Neural progenitor cell (in vitro differentiated cells): ENCODE measurements at regions not wholly inside any gene's neighbourhood (a gene's known extent, or its start where the extent isn't known, plus 50 kb on each side); places are given as distances from the start of the nearest gene placed in this dataset.

Source experiments
- DNase-seq: peaks from one replicate; pipeline ENCODE4 v3.0.0-alpha.2; 2016; ENCODE audit warnings: low spot score
- H2AFZ ChIP-seq: fragments of 200-600 bp; sonication (generic); replicated peaks from 2 replicates; pipeline ENCODE4 v1.6.1; 2016; ENCODE audit warnings: antibody characterized with exemption
- H3F3A ChIP-seq: fragments of 200-600 bp; sonication (generic); 2 replicates; pipeline ENCODE4 v1.6.1; 2016; ENCODE audit warnings: antibody characterized with exemption, low read depth
- H3K27ac ChIP-seq: fragments of 200-600 bp; sonication (generic); 2 replicates; pipeline ENCODE4 v1.5.1; 2016; ENCODE audit warnings: mild to moderate bottlenecking
- H3K27me3 ChIP-seq: fragments of 200-600 bp; sonication (generic); 2 replicates; pipeline ENCODE4 v1.6.1; 2016; ENCODE audit warnings: mild to moderate bottlenecking, moderate library complexity
- H3K36me3 ChIP-seq: fragments of 200-600 bp; sonication (generic); 2 replicates; pipeline ENCODE4 v1.5.1; 2016
- H3K4me1 ChIP-seq: fragments of 200-600 bp; sonication (generic); 2 replicates; pipeline ENCODE4 v1.6.1; 2016; ENCODE audit warnings: mixed run types
- H3K4me2 ChIP-seq: fragments of 200-600 bp; sonication (generic); 2 replicates; pipeline ENCODE4 v1.6.1; 2016
- H3K4me3 ChIP-seq: fragments of 200-600 bp; sonication (generic); 2 replicates; pipeline ENCODE4 v1.5.1; 2016
- H3K79me2 ChIP-seq: fragments of 200-600 bp; sonication (generic); 2 replicates; pipeline ENCODE4 v1.6.1; 2016; ENCODE audit warnings: low read depth
- H3K9ac ChIP-seq: fragments of 200-600 bp; sonication (generic); 2 replicates; pipeline ENCODE4 v1.6.1; 2016
- H3K9me3 ChIP-seq: fragments of 200-600 bp; sonication (generic); 2 replicates; pipeline ENCODE4 v1.5.1; 2016; ENCODE audit warnings: low read depth
- H4K20me1 ChIP-seq: fragments of 200-600 bp; sonication (generic); 2 replicates; pipeline ENCODE4 v1.6.1; 2016; ENCODE audit warnings: low read depth
- H3K27ac Mint-ChIP-seq: 3 replicates; pipeline ENCODE4 v1.8.0; 2021; ENCODE audit warnings: mixed read lengths
- H3K27me3 Mint-ChIP-seq: 2 replicates; pipeline ENCODE4 v1.8.0; 2022; ENCODE audit warnings: low read depth, mild to moderate bottlenecking, inconsistent platforms, moderate library complexity, mixed read lengths; ENCODE audit not compliant: insufficient read depth
- H3K36me3 Mint-ChIP-seq: 3 replicates; pipeline ENCODE4 v1.8.0; 2021; ENCODE audit warnings: mixed read lengths
- H3K4me1 Mint-ChIP-seq: 3 replicates; pipeline ENCODE4 v1.8.0; 2021; ENCODE audit warnings: mixed read lengths
- H3K4me3 Mint-ChIP-seq: 3 replicates; pipeline ENCODE4 v1.8.0; 2021; ENCODE audit warnings: mild to moderate bottlenecking, moderate library complexity, mixed read lengths
- H3K9me3 Mint-ChIP-seq: 3 replicates; pipeline ENCODE4 v1.8.0; 2020; ENCODE audit warnings: mixed read lengths
- CTCF ChIP-seq: fragments of 200-600 bp; sonication (generic); IDR thresholded peaks from 2 replicates; pipeline ENCODE4 v1.5.1; 2017; ENCODE audit warnings: antibody characterized with exemption, mild to moderate bottlenecking
- EZH2 ChIP-seq: fragments of 200-600 bp; sonication (generic); IDR thresholded peaks from 2 replicates; pipeline ENCODE4 v1.6.1; 2017; ENCODE audit warnings: antibody characterized with exemption, mild to moderate bottlenecking, moderate library complexity
- EZH2phosphoT487 ChIP-seq: fragments of 200-600 bp; sonication (generic); IDR thresholded peaks from 2 replicates; pipeline ENCODE4 v1.6.1; 2017; ENCODE audit warnings: antibody characterized with exemption

GRCh38 chr5:104186510-104186909 is 623.9 kb upstream of the NUDT12 start:
- H3K4me3 ChIP-seq = no peak overlapping the region
- Mint-ChIP-seq H3K4me3 (no peak overlapping the region), H3K27me3 (no peaks in the 10 kb centered on the region), H3K27ac (no peak overlapping the region), H3K9me3 (peaks cover 28% of the 10 kb centered on the region), H3K36me3 (peaks cover under 1% of the 10 kb centered on the region), H3K4me1 (no peaks in the 10 kb centered on the region)
- no peak overlapping the region for H3K4me2 ChIP-seq
- no peaks in the 10 kb centered on the region for H4K20me1 ChIP-seq
- DNase-seq = no peak
- no peak overlapping the region for H3K9ac ChIP-seq
- TF ChIP-seq CTCF = no peak
- no peak for TF ChIP-seq EZH2
- no peak for TF ChIP-seq EZH2phosphoT487
- H3K27ac ChIP-seq = no peak overlapping the region
- no peaks in the 10 kb centered on the region for H3K79me2 ChIP-seq
- no peaks in the 10 kb centered on the region for H3F3A ChIP-seq
- no peaks in the 10 kb centered on the region for H3K9me3 ChIP-seq
- no peak overlapping the region for H2AFZ ChIP-seq
- no peaks in the 10 kb centered on the region for H3K36me3 ChIP-seq
- H3K27me3 ChIP-seq = no peaks in the 10 kb centered on the region
- no peaks in the 10 kb centered on the region for H3K4me1 ChIP-seq

- TF ChIP-seq EZH2phosphoT487 (no peak), EZH2 (no peak), CTCF (no peak)
- Histone ChIP-seq H3K9ac (no peak overlapping the region), H3K27me3 (no peaks in the 10 kb centered on the region), H4K20me1 (no peaks in the 10 kb centered on the region), H3K4me2 (no peak overlapping the region), H3F3A (no peaks in the 10 kb centered on the region), H3K36me3 (no peaks in the 10 kb centered on the region), H3K4me1 (no peaks in the 10 kb centered on the region), H3K79me2 (no peaks in the 10 kb centered on the region), H2AFZ (no peak overlapping the region), H3K27ac (no peak overlapping the region), H3K9me3 (no peaks in the 10 kb centered on the region), H3K4me3 (no peak overlapping the region)
- Mint-ChIP-seq H3K9me3 (peaks cover 31% of the 10 kb centered on the region), H3K36me3 (peaks cover 3% of the 10 kb centered on the region), H3K4me3 (no peak overlapping the region), H3K27ac (no peak overlapping the region), H3K27me3 (no peaks in the 10 kb centered on the region), H3K4me1 (no peaks in the 10 kb centered on the region)
- DNase-seq = peak; percentile 10
These were observed 623.5 kb upstream of the NUDT12 start for GRCh38 chr5:104186100-104186499.

- TF ChIP-seq EZH2phosphoT487 = no peak
- TF ChIP-seq CTCF = no peak
- TF ChIP-seq EZH2 = no peak
- no peak overlapping the region for H3K4me3 Mint-ChIP-seq
- H3K9me3 Mint-ChIP-seq = peaks cover 49% of the 10 kb centered on the region
- H3K79me2 ChIP-seq = no peaks in the 10 kb centered on the region
- peaks cover 3% of the 10 kb centered on the region for H3K27me3 Mint-ChIP-seq
- peaks cover 3% of the 10 kb centered on the region for H3K36me3 Mint-ChIP-seq
- H2AFZ ChIP-seq = no peak overlapping the region
- H3K36me3 ChIP-seq = no peaks in the 10 kb centered on the region
- H3K27ac Mint-ChIP-seq = no peak overlapping the region
- H3K9ac ChIP-seq = no peak overlapping the region
- H3K4me1 ChIP-seq = no peaks in the 10 kb centered on the region
- H4K20me1 ChIP-seq = no peaks in the 10 kb centered on the region
- H3K4me1 Mint-ChIP-seq = no peaks in the 10 kb centered on the region
- H3K4me3 ChIP-seq = no peak overlapping the region
- no peaks in the 10 kb centered on the region for H3F3A ChIP-seq
- no peak overlapping the region for H3K27ac ChIP-seq
- DNase-seq = no peak
- H3K4me2 ChIP-seq = no peak overlapping the region
- no peaks in the 10 kb centered on the region for H3K9me3 ChIP-seq
- no peaks in the 10 kb centered on the region for H3K27me3 ChIP-seq
These were observed 621.7 kb upstream of the NUDT12 start for GRCh38 chr5:104184264-104184663.
